Stimulated activated CD4-positive, alpha-beta T cell treated with anti-CD3 and anti-CD28 coated beads, TNF-alpha, amount 100 ng/mL, for 48 hours (primary cell): ENCODE measurements at regions not wholly inside any gene's neighbourhood (a gene's known extent, or its start where the extent isn't known, plus 50 kb on each side); places are given as distances from the start of the nearest gene placed in this dataset.

Experiments
- DNase-seq, 3 donors: peaks; one replicate each; pipeline ENCODE4 v3.0.0-alpha.2; 2020; ENCODE audit warnings: low read depth in 3 of 3

- no peak for DNase-seq
These were observed 728.0 kb upstream of the TENM4 start for GRCh38 chr11:80168796-80169195.

DNA sequence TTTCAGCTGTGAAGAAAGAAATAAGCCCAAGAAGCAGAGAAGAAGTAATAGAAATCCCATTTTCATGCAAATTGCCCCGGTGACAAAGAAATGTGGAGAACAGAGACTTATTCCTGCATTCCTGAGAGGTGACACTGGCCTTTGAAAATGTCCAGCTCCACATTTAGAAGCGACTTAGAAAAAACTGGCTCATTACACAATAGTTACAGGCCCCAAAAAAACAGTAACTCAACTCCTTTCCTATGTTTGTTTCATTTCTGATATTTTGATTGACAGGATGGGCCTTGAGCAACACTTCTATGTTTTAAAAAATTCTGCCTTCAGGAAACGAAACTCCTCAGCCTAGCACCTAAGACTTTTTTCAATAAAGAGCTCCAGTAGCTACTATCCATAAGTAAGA, 726.9 kb upstream of the TENM4 start:
- no peak for DNase-seq

DNA sequence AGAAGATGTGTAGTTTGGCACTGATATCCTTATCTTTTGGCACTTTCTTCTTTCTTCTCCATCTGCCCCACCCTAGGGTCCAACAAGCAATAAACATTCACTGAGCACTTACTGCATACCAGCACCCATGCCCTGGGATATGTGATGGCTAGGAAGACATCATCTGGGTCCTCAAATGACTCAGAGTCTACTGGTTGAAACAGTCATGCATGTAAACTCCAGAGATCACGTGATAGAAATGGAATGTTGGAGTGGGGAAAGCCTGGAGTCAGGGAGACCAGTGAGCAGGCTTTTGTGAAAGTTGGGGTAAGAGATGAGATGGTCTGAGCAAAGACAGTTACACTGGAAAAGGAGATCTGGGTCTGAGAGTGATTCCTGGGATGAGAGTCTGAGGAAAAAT, 724.9 kb upstream of the TENM4 start:
- DNase-seq = no peak

GRCh38 chr11:80163441-80163840, 722.6 kb upstream of the TENM4 start:
- DNase-seq = no peak

GRCh38 chr11:80163011-80163410, 722.2 kb upstream of the TENM4 start:
- DNase-seq = no peak

GRCh38 chr11:80162387-80162786, 721.6 kb upstream of the TENM4 start:
- DNase-seq = no peak

- DNase-seq = no peak
These were observed 716.6 kb upstream of the TENM4 start for GRCh38 chr11:80157447-80157846.

GRCh38 chr11:80156062-80156461, 715.2 kb upstream of the TENM4 start:
- DNase-seq = no peak

DNA sequence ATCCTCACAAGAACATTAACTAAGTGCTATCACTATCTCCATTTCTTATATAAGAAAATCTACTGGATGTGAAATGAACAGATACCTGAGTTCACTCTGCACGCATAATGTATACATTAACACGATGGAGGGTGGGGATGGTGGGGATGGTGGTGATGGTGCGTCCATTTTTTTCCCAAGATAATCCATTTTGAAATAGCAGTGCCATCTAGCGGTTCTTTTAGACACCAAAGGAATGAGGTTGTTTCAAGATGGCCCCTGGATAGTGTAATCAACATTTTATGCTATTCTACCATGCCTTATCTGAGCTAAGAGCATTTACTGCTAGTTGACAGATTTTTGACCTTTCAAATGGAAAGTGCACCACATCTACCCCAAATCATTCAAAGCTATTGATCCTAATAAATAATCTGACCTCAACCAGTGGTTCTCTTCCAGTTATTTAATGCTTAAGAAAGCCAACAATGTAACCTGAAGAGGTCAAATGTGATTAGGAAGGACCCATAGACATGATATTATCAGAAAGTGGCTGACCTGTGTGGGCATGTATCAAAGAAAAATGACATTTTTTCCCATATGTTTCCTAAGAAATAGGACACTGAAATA, 714.7 kb upstream of the TENM4 start:
- no peak for DNase-seq

DNA sequence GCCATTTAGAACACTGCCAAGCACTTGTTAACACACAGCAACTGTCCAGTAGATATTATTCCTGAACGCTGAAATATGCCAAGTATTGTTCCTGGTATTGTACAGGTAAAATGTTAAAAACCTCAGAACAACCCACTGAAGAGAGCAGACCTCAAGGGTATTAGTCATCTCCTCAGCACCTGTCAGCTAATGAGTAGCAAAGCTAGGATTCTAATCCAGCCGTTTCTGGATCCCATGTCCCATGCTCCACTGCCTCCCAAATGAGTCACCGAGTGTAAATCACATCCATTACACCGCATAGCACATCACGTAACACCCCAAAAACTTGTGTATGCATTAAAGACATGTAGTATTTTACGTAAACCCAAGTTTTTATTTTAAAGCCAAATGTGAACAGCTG, 705.4 kb upstream of the TENM4 start:
- no peak for DNase-seq

GRCh38 chr11:80144897-80145594, 704.2 kb upstream of the TENM4 start:
- DNase-seq = no peak

- no peak for DNase-seq
These were observed 696.2 kb upstream of the TENM4 start for GRCh38 chr11:80136991-80137390.

GRCh38 chr11:80129396-80129795, 688.6 kb upstream of the TENM4 start:
- DNase-seq = no peak

DNA sequence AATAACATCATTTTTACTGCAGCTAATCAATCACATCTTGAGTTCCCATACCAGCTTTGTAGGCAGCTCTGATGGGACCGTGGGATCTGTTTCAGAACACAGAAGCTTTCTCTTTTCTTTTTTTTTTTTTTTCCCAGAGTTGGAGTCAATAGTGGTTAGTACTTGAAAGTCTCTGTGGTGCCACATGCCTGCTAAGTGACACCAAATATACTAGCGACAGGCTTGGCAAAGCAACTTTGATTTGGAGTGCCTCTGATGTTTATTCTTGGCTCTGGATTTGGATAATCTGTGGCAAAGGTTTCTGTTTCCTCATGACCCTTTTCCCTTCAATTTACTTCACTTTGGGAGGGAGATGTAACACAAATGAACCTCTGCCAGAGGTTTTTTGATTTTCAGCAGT, 681.4 kb upstream of the TENM4 start:
- no peak for DNase-seq

GRCh38 chr11:80118073-80118472, 677.2 kb upstream of the TENM4 start:
- no peak for DNase-seq

- DNase-seq = no peak
These were observed 676.0 kb upstream of the TENM4 start for GRCh38 chr11:80116796-80117195.

GRCh38 chr11:80109652-80110051, 668.8 kb upstream of the TENM4 start:
- DNase-seq = no peak

DNA sequence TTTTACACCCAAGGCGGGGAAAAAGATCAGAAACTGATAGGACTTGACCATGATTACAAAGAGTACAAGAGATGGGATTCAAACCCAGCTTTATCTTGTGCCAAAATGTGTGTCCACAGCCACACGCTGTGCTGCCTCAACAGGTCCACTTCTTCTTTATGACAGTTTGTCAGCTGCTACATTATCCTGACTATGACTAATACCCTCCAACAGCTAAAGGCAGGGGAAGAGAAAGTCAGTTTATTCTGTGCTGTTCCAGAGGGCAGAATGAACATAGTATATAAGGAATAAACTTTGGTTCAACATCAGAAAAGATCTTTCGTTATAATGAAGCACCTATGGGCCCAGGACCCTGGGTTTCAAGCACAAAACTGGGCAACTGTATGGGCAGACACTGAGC, 668.2 kb upstream of the TENM4 start:
- no peak for DNase-seq

DNA sequence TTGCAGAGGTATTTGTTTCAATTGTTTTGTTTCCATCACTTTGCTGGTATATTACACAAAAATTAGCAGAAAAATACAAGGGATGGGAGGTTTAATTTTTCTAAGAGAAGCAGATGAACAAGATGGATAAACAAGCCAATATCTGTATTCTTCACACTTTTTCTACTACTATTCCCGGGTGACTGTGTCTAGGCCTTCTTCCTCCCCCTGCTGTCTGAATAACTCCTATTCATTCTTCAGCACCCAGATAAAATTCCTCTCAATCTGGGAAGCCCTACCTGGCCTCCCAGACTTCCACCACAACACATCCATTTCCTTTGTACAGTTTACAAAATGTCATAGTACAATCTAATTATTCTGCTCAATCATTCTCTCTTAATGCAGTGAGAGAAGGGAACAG, 666.6 kb upstream of the TENM4 start:
- DNase-seq = no peak

DNA sequence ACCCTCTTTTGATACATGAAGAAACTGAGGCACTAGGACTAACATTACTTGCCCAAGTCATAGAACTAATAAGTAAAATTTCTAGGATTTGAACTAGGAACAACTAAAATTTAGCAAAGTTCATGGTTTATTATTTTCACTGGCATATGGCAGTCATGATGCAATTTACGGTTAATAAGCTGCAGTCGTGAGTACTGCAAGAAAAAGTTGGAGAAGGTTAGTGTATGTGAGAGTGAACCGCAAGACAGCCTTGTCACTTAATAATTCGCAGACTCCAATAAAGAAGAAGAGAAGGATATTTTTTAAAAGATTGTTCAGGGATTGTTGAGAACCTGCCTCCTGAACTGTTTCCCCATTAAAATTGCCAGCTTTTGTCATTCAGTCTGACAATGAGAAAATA, 663.4 kb upstream of the TENM4 start:
- DNase-seq = no peak

DNA sequence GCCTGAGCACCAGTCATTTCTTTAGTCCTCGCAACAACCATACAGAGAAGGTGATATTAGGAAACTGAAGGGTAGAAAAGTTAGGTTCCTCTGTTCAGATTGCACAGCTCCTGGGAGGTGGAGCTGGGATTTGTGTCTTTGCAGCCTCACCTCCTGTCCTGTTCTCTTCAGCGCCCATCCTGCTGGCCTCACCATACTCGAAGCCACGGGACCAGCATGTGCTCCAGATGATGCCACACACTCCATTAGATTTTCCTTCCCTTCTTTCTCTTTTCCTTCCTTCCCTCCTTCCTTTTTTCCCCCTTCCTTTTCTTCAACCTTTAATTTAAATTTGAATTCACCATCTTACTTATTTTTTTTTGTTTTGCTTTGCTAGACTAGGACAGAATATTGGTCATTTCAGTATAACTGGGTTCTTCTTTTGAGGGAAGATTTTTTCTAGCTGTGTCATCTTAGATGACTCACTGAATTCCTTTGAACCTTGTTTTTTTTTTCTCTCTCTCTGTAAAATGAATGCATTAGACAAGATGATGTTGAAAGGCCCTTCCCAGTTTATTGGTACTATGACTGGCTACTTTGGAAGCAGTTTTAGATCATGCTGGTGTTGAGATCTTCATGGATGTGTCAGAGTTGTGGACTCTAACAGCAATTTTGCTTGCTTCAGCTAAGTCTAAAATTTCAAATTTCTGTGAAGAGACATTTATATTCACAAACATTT, 662.5 kb upstream of the TENM4 start:
- no peak for DNase-seq

DNA sequence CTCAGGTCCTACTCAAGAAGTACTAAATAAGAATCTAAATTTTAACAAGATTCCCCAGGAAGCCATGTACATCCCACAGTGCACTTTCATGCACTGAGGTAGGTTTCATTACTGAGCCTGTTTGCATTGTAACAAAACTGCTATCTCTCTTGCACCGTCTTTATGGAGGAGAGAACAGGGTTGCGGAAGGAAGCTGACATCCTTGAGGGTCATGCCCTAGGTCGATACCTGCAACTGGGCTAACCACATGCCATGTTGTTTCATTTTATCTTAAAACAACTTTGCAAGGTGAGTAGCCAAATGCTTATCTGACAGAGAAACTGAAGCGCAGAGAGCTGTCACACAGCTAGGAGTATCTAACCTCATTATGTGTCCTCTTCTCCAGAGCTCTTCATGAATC, 656.3 kb upstream of the TENM4 start:
- no peak for DNase-seq

GRCh38 chr11:80096736-80097135, 655.9 kb upstream of the TENM4 start:
- DNase-seq = no peak
